IMR-90 (cell line): ENCODE measurements at regions not wholly inside any gene's neighbourhood (a gene's known extent, or its start where the extent isn't known, plus 50 kb on each side); places are given as distances from the start of the nearest gene placed in this dataset.

ENCODE experiments used
- ATAC-seq: fragments of 200-7000 bp; cut with Tn5 transposase; 2 replicates; pipeline ENCODE4 v1.9.1; 2020; ENCODE audit warnings: low read depth, mild to moderate bottlenecking, moderate library complexity
- BruUV-seq: library from RNA; stranded (reverse); fragments of 400-500 nt; replicated peaks from 2 replicates; lab custom pipeline; 2021; lab: Mats Ljungman, UMichigan
- CTCF ChIA-PET: fragments of 300-600 bp; formaldehyde crosslinking; extraction: SDS; loops from one replicate; lab custom pipeline; 2021; ENCODE audit warnings: antibody characterized with exemption; lab: Yijun Ruan, JAX
- POLR2A ChIA-PET: fragments of 300-600 bp; sonication (Branson Sonifier 250); formaldehyde crosslinking; loops from one replicate; lab custom pipeline; 2022; ENCODE audit warnings: antibody characterized with exemption; ENCODE audit not compliant: unreplicated experiment; lab: Charles Lee
- DNase-seq: peaks from one replicate; pipeline ENCODE4 v3.0.0; 2013
- H2AFZ ChIP-seq: replicated peaks from 2 replicates; pipeline ENCODE3; 2013; ENCODE audit warnings: low read length, mild to moderate bottlenecking; ENCODE audit not compliant: poor library complexity
- H2AK5ac ChIP-seq: 2 replicates; pipeline ENCODE4 v1.6.1; 2013; ENCODE audit warnings: low read depth, low read length, inconsistent platforms
- H2AK9ac ChIP-seq: replicated peaks from 2 replicates; pipeline ENCODE3; 2013; ENCODE audit warnings: mild to moderate bottlenecking, low read depth, low read length, moderate library complexity; ENCODE audit not compliant: poor library complexity
- H2BK120ac ChIP-seq: 2 replicates; pipeline ENCODE4 v1.6.1; 2013; ENCODE audit warnings: low read depth, low read length, inconsistent platforms
- H2BK15ac ChIP-seq: 3 replicates; pipeline ENCODE4 v1.6.1; 2013; ENCODE audit warnings: low read depth, low read length, inconsistent platforms
- H2BK20ac ChIP-seq: 2 replicates; pipeline ENCODE4 v1.6.1; 2013; ENCODE audit warnings: low read depth, mild to moderate bottlenecking, inconsistent platforms, low read length, moderate library complexity
- H2BK5ac ChIP-seq: 2 replicates; pipeline ENCODE4 v1.6.1; 2013; ENCODE audit warnings: mild to moderate bottlenecking, low read depth, low read length, inconsistent platforms; ENCODE audit not compliant: poor library complexity, severe bottlenecking
- H3K14ac ChIP-seq: replicated peaks from 2 replicates; pipeline ENCODE4 v1.6.1; 2013; ENCODE audit warnings: low read depth, low read length, inconsistent platforms
- H3K18ac ChIP-seq: 2 replicates; pipeline ENCODE4 v1.6.1; 2013; ENCODE audit warnings: low read depth, low read length, control low read depth
- H3K23ac ChIP-seq: 2 replicates; pipeline ENCODE4 v1.6.1; 2013; ENCODE audit warnings: low read depth, low read length, inconsistent platforms
- H3K27ac ChIP-seq: 2 replicates; pipeline ENCODE4 v1.5.1; 2013; ENCODE audit warnings: mild to moderate bottlenecking, control low read depth, low read length; ENCODE audit not compliant: insufficient read depth
- H3K27me3 ChIP-seq: 2 replicates; pipeline ENCODE4 v1.6.1; 2013; ENCODE audit warnings: low read length; ENCODE audit not compliant: control insufficient read depth, insufficient read depth
- H3K36me3 ChIP-seq: 2 replicates; pipeline ENCODE4 v1.6.1; 2013; ENCODE audit warnings: low read length, mixed read lengths; ENCODE audit not compliant: control insufficient read depth, insufficient read depth
- H3K4ac ChIP-seq: 2 replicates; pipeline ENCODE4 v1.6.1; 2013; ENCODE audit warnings: low read depth, low read length, inconsistent platforms
- H3K4me1 ChIP-seq: 2 replicates; pipeline ENCODE4 v1.6.1; 2013; ENCODE audit warnings: low read length, mixed read lengths; ENCODE audit not compliant: control insufficient read depth, insufficient read depth
- H3K4me2 ChIP-seq: 2 replicates; pipeline ENCODE4 v1.6.1; 2013; ENCODE audit warnings: low read depth, mild to moderate bottlenecking, control low read depth, low read length, moderate library complexity
- H3K4me3 ChIP-seq: 2 replicates; pipeline ENCODE4 v1.5.1; 2013; ENCODE audit warnings: low read depth, mild to moderate bottlenecking, control low read depth, low read length, moderate library complexity; ENCODE audit not compliant: insufficient read depth
- H3K56ac ChIP-seq: 2 replicates; pipeline ENCODE4 v1.6.1; 2013; ENCODE audit warnings: low read length, inconsistent platforms; ENCODE audit not compliant: insufficient read depth; ENCODE audit errors: extremely low read depth
- H3K79me1 ChIP-seq, 2 experiments: 2 replicates each; pipeline ENCODE4 v1.6.1; 2013; ENCODE audit warnings: low read length in 2 of 2, inconsistent platforms in 1 of 2, low read depth in 1 of 2
- H3K9ac ChIP-seq: 2 replicates; pipeline ENCODE4 v1.6.1; 2013; ENCODE audit warnings: low read depth, low read length, control low read depth
- H3K9me1 ChIP-seq: 2 replicates; pipeline ENCODE4 v1.6.1; 2013; ENCODE audit warnings: low read length, inconsistent platforms; ENCODE audit not compliant: insufficient read depth
- H3K9me3 ChIP-seq: 2 replicates; pipeline ENCODE4 v1.6.1; 2013; ENCODE audit warnings: low read length; ENCODE audit not compliant: control insufficient read depth, insufficient read depth
- H4K20me1 ChIP-seq: 2 replicates; pipeline ENCODE4 v1.6.1; 2013; ENCODE audit warnings: low read length, inconsistent platforms; ENCODE audit not compliant: insufficient read depth
- H4K5ac ChIP-seq: 2 replicates; pipeline ENCODE4 v1.6.1; 2013; ENCODE audit warnings: mild to moderate bottlenecking, low read depth, low read length, control low read depth
- H4K8ac ChIP-seq, 2 experiments: 2 replicates each; pipeline ENCODE4 v1.6.1; 2013; ENCODE audit warnings: low read depth in 2 of 2, low read length in 2 of 2, control low read depth in 1 of 2, inconsistent platforms in 1 of 2
- H4K91ac ChIP-seq: 2 replicates; pipeline ENCODE4 v1.6.1; 2013; ENCODE audit warnings: low read depth, low read length, inconsistent platforms; ENCODE audit not compliant: insufficient read depth
- FOS ChIP-seq: fragments of 150-350 bp; IDR thresholded peaks from 2 replicates; pipeline ENCODE4 v1.6.1; 2016; ENCODE audit warnings: low read depth, low read length
- NFE2L2 ChIP-seq: fragments of 150-350 bp; IDR thresholded peaks from 2 replicates; pipeline ENCODE4 v1.6.1; 2016; ENCODE audit warnings: low read depth, mild to moderate bottlenecking, low read length
- WGBS, 2 experiments: methylation state at CpG; one replicate each; pipeline versions ENCODE4 v1.1.5 to v1.1.7; 2013; ENCODE audit warnings: missing lambda C conversion rate in 2 of 2; ENCODE audit not compliant: insufficient read length in 1 of 2; ENCODE audit errors: extremely low coverage in 2 of 2; 5-methylcytosine and 5-hydroxymethylcytosine counted together
- dilution Hi-C: fragments of 300-500 bp; cut with HindIII; formaldehyde crosslinking; loops from one replicate; pipeline ENCODE4 v1.14.3; 2018; ENCODE audit warnings: low sequenced_read_pairs; ENCODE audit not compliant: unreplicated experiment
- in situ Hi-C: fragments of 300-500 bp; cut with MboI; formaldehyde crosslinking; loops from 3 replicates; pipeline ENCODE4 v1.14.3; 2019; ENCODE audit warnings: low sequenced_read_pairs, inconsistent platforms, mixed read lengths
- intact Hi-C: fragments of 100-400 bp; cut with micrococcal nuclease; formaldehyde crosslinking; loops from 2 replicates; pipeline ENCODE4 v1.10.0; 2022

DNA sequence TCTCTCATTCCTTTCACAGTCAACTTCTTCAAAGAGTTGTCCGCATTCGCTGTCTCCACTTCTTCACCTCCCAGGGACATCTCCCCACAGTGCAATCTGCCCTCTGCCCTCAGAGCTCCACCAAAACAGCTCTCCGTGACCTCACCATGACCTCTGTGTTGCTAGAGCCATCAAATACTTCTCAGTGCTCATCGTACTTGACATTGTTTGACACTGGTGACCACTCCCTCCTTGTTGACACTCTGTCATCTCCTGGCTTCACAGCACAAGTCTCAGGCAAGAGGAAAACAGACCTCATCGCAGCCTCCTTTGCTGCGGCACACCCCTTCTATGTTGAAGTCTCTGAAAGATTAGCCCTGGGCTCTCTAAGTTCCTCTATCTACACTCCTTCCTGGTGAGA, 90.5 kb upstream of the CCDC160 start:
- Histone ChIP-seq H3K14ac (no peak overlapping the region), H2AFZ (no peak overlapping the region), H3K23ac (no peak overlapping the region), H2BK20ac (no peak overlapping the region), H3K79me1 (no peaks in the 10 kb centered on the region), H2BK5ac (no peak overlapping the region), H3K36me3 (no peaks in the 10 kb centered on the region), H3K9ac (no peak overlapping the region), H3K4ac (no peak overlapping the region), H3K9me3 (no peaks in the 10 kb centered on the region), H4K91ac (no peak overlapping the region), H3K27me3 (no peaks in the 10 kb centered on the region; the same call in 1 of the 2 replicates), H3K9me1 (no peaks in the 10 kb centered on the region), H4K20me1 (no peaks in the 10 kb centered on the region), H3K18ac (no peak overlapping the region), H2BK120ac (no peak overlapping the region), H4K8ac (no peak overlapping the region), H3K4me3 (no peak overlapping the region), H3K56ac (no peak overlapping the region), H2AK5ac (no peak overlapping the region), H4K5ac (no peak overlapping the region), H3K27ac (no peak overlapping the region), H3K4me2 (no peak overlapping the region), H3K4me1 (no peaks in the 10 kb centered on the region), H2AK9ac (no peak overlapping the region), H2BK15ac (no peak overlapping the region)
- ChIA-PET CTCF (no interaction called here), POLR2A (no interaction called here)
- in situ Hi-C loops (no loop called here), intact Hi-C loops (no loop called here), dilution Hi-C loops (no loop called here)
- TF ChIP-seq FOS = no peak
- TF ChIP-seq NFE2L2 = no peak
- no peak for ATAC-seq
- DNase-seq = no peak
- BruUV-seq = no TSS peak
- WGBS, 2 experiments = 16% methylated on average over 2 of the region's 6 CpGs; no CpG with 5 or more reads in 1 of the 2 experiments
